ENCODE measurements at regions not wholly inside any gene's neighbourhood (a gene's known extent, or its start where the extent isn't known, plus 50 kb on each side); places are given as distances from the start of the nearest gene placed in this dataset.

DNA sequence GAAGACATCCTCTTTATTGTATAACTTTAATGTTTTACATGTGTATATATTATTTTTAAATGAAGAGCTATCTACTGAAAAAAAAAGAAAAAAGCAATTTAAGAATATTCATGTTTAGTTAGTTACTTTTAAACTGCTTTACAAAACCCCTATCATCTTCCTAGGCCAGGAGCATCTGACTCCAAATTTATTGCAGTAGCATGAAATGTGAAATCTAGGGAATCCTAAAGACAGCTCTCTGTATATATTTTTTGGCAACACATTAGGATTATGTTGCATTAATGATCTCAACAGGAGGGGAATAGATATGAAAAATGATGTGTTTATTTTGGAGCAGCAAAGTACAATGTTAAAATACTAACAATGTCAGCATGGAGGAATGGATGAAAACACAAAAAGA lies 158.3 kb downstream of the CNTN3 start:
- H3K4me1 ChIP-seq (ENCODE audit: control insufficient read depth, insufficient read depth, low read length) = no peaks in the 10 kb centered on the region
- no peak overlapping the region for H3K4me2 ChIP-seq (ENCODE audit: low read length)

DNA sequence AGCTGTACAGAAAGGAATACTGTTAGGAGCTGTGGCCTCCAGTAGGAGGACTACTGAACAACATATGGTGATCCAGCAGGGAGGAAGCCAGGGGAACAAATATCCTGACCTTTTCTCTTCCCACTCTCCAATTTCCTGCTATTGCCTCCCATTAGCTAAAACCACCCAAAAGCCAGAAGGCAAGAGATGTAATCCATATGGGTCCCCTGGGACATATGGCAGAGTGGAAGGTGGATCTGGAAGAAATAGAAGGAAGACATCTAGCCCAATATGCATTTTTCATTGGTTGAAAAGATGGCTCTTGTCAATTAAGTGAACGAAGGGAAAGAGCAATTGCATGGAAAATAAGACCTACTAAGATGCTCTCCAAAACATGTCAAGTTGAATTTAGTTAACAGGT lies 167.2 kb downstream of the CNTN3 start:
- Histone ChIP-seq H3K4me3 (ENCODE audit: low read length) (no peak overlapping the region), H3K4me2 (ENCODE audit: low read length) (no peak overlapping the region), H3K27me3 (ENCODE audit: control insufficient read depth, insufficient read depth, low read length) (no peaks in the 10 kb centered on the region), H3K4me1 (ENCODE audit: control insufficient read depth, insufficient read depth, low read length) (no peaks in the 10 kb centered on the region), H3K9ac (ENCODE audit: low read depth, low read length) (no peak overlapping the region), H3K9me3 (replicated peaks; ENCODE audit: low read length) (no peaks in the 10 kb centered on the region), H3K36me3 (ENCODE audit: insufficient read depth, low read length) (no peaks in the 10 kb centered on the region)

More for the DNA sequence above, 158.3 kb downstream of the CNTN3 start:
- Histone ChIP-seq H3K9ac (ENCODE audit: low read depth, low read length) (no peak overlapping the region), H3K4me3 (ENCODE audit: low read length) (no peak overlapping the region), H3K36me3 (ENCODE audit: insufficient read depth, low read length) (no peaks in the 10 kb centered on the region), H3K27me3 (ENCODE audit: control insufficient read depth, insufficient read depth, low read length) (no peaks in the 10 kb centered on the region), H3K9me3 (replicated peaks; ENCODE audit: low read length) (no peaks in the 10 kb centered on the region)

DNA sequence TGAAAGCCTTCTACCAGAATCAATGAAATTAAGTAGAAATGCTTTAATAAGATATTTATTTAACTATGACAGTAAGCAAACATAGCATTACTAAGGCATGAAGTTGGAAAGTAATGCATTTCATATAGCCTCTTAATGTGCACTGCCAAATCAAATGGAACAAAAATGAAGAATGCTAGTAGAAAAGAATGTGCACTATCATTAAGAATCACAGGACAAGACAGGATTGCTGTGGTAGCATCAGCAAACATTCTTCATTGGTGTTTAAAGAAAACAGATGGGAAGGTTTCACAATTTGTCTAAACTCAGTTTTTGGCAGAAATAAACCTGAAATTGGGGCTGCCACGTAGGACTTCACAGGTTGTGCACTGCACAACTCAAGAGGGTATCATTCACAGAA lies 168.9 kb downstream of the CNTN3 start:
- Histone ChIP-seq H3K27me3 (ENCODE audit: control insufficient read depth, insufficient read depth, low read length) (no peaks in the 10 kb centered on the region), H3K9me3 (replicated peaks; ENCODE audit: low read length) (no peaks in the 10 kb centered on the region), H3K4me3 (ENCODE audit: low read length) (no peak overlapping the region), H3K4me1 (ENCODE audit: control insufficient read depth, insufficient read depth, low read length) (no peaks in the 10 kb centered on the region), H3K36me3 (ENCODE audit: insufficient read depth, low read length) (no peaks in the 10 kb centered on the region), H3K9ac (ENCODE audit: low read depth, low read length) (no peak overlapping the region), H3K4me2 (ENCODE audit: low read length) (no peak overlapping the region)

DNA sequence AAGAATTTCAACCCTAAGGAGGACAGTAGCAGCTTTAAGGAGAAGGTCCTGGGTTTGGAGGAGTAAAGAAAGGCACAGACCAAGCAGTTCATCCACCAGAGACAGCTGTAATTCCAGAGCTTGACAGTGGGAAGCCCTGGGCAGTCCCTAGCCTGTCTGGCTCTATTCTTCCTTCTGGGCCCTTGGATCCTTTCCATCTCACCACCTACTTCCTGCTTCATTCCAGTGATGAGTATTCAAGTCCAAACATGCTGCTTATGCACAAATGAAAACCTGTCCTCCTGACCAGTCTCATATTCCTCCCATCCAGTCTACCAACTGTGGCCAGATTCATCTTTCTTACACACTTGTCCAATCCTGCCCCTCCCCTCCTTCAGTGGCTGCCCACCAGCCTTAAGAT lies 171.4 kb downstream of the CNTN3 start:
- H3K4me2 ChIP-seq (ENCODE audit: low read length) = no peak overlapping the region
- no peaks in the 10 kb centered on the region for H3K36me3 ChIP-seq (ENCODE audit: insufficient read depth, low read length)
- no peak overlapping the region for H3K9ac ChIP-seq (ENCODE audit: low read depth, low read length)
- H3K4me3 ChIP-seq (ENCODE audit: low read length) = no peak overlapping the region
- H3K4me1 ChIP-seq (ENCODE audit: control insufficient read depth, insufficient read depth, low read length) = no peaks in the 10 kb centered on the region
- no peaks in the 10 kb centered on the region for H3K27me3 ChIP-seq (ENCODE audit: control insufficient read depth, insufficient read depth, low read length)
- no peaks in the 10 kb centered on the region for H3K9me3 ChIP-seq (replicated peaks; ENCODE audit: low read length)

DNA sequence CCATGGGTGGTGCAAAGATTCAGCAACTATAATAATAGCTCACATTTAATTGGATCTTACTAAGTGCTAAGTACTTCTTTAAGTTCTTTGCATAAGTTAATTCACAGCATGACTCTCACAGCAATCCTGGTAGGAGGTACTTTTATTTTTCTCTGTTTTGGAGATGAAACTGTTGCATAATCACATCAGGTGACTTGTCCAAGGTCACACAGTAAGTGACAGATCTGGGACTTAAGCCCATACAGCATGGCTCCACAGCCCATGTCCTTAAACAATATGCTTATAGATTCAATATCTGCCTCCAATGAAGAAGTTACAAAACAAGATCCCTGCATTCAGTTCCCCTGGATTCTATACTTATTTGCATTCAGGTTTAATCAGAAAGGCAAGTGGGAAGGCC lies 171.8 kb downstream of the CNTN3 start:
- Histone ChIP-seq H3K4me2 (ENCODE audit: low read length) (no peak overlapping the region), H3K36me3 (ENCODE audit: insufficient read depth, low read length) (no peaks in the 10 kb centered on the region), H3K4me1 (ENCODE audit: control insufficient read depth, insufficient read depth, low read length) (no peaks in the 10 kb centered on the region), H3K9ac (ENCODE audit: low read depth, low read length) (no peak overlapping the region), H3K4me3 (ENCODE audit: low read length) (no peak overlapping the region), H3K27me3 (ENCODE audit: control insufficient read depth, insufficient read depth, low read length) (no peaks in the 10 kb centered on the region), H3K9me3 (replicated peaks; ENCODE audit: low read length) (no peaks in the 10 kb centered on the region)

DNA sequence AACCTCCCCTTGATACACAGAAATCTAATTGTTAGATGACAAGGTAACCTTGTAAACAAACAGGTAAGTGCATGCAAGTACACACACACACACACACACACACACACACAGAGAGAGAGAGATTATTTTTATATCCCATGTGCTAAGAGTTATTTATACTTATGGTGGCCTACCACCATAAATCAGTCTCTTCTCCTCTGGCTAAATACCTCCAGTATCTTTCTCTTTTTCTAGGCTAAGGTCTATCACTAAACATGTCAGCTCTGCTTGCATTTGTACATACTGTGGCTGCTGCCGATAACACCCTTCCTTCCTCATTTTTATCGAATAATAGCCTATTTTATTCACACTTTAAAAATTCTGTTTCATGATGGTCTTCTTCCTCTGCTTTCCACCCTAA lies 172.4 kb downstream of the CNTN3 start:
- Histone ChIP-seq H3K4me1 (ENCODE audit: control insufficient read depth, insufficient read depth, low read length) (no peaks in the 10 kb centered on the region), H3K9ac (ENCODE audit: low read depth, low read length) (no peak overlapping the region), H3K4me3 (ENCODE audit: low read length) (no peak overlapping the region), H3K36me3 (ENCODE audit: insufficient read depth, low read length) (no peaks in the 10 kb centered on the region), H3K27me3 (ENCODE audit: control insufficient read depth, insufficient read depth, low read length) (no peaks in the 10 kb centered on the region), H3K9me3 (replicated peaks; ENCODE audit: low read length) (no peaks in the 10 kb centered on the region), H3K4me2 (ENCODE audit: low read length) (no peak overlapping the region)

DNA sequence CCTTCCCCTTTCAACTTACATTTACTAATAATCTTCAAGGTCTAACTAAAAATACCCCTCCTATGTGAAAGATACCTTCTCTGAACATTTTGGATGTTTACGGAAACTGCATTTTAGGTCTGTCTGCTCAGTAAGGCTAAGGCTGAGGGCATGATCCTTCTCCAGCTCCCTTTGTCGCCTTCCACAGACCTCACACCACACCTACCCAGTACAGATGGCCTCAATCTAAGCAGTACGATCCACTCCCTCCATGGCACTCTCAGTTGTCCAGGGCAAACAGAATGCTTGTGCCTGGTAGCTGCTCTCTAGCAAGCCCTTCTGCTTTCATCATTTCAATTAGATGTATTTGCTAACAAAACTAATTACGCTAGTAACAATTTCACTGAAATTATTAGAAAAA lies 178.3 kb downstream of the CNTN3 start:
- Histone ChIP-seq H3K9me3 (replicated peaks; ENCODE audit: low read length) (no peaks in the 10 kb centered on the region), H3K9ac (ENCODE audit: low read depth, low read length) (no peak overlapping the region), H3K4me2 (ENCODE audit: low read length) (no peak overlapping the region), H3K36me3 (ENCODE audit: insufficient read depth, low read length) (no peaks in the 10 kb centered on the region), H3K4me1 (ENCODE audit: control insufficient read depth, insufficient read depth, low read length) (no peaks in the 10 kb centered on the region), H3K27me3 (ENCODE audit: control insufficient read depth, insufficient read depth, low read length) (no peaks in the 10 kb centered on the region), H3K4me3 (ENCODE audit: low read length) (no peak overlapping the region)

DNA sequence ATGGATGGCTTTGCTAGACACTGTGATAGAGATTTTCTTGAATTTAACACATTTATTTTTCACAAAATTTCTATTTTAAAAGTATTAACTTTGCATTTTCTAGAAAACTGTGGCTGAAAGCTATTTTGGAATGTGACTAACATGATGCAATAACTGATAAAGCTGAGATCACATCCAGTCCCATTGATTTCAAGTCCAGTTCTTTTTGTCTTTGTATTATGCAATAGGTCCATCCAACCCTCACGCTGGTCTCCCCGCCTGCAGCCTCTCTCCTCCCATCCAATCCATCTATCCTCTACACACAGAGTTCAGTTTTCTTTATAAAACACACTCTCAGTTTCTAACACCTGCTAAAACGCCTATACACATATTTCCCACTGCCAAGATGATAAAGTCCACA lies 178.8 kb downstream of the CNTN3 start:
- Histone ChIP-seq H3K4me1 (ENCODE audit: control insufficient read depth, insufficient read depth, low read length) (no peaks in the 10 kb centered on the region), H3K27me3 (ENCODE audit: control insufficient read depth, insufficient read depth, low read length) (no peaks in the 10 kb centered on the region), H3K9ac (ENCODE audit: low read depth, low read length) (no peak overlapping the region), H3K36me3 (ENCODE audit: insufficient read depth, low read length) (no peaks in the 10 kb centered on the region), H3K4me2 (ENCODE audit: low read length) (no peak overlapping the region), H3K9me3 (replicated peaks; ENCODE audit: low read length) (no peaks in the 10 kb centered on the region), H3K4me3 (ENCODE audit: low read length) (no peak overlapping the region)

DNA sequence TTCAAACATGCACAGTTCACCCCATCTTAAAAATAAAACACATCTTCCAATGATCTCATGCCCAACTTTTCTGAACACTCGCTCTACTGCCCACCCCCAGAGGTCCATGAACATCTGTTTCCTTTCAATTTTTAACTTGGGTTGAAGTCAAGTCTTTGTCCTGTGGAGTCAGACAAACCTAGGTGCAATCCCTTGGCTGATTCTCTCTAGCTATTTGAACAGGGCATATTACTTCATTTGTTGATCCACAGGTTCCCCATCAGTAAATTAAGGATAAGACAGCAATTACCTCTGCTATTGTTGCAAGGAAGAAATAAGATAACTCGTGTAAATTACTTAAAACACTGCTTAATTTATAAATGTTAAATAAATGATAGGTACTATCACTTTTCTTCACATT lies 180.1 kb downstream of the CNTN3 start:
- Histone ChIP-seq H3K4me3 (ENCODE audit: low read length) (no peak overlapping the region), H3K27me3 (ENCODE audit: control insufficient read depth, insufficient read depth, low read length) (no peaks in the 10 kb centered on the region), H3K36me3 (ENCODE audit: insufficient read depth, low read length) (no peaks in the 10 kb centered on the region), H3K9me3 (replicated peaks; ENCODE audit: low read length) (no peaks in the 10 kb centered on the region), H3K4me1 (ENCODE audit: control insufficient read depth, insufficient read depth, low read length) (no peaks in the 10 kb centered on the region), H3K9ac (ENCODE audit: low read depth, low read length) (no peak overlapping the region), H3K4me2 (ENCODE audit: low read length) (no peak overlapping the region)

DNA sequence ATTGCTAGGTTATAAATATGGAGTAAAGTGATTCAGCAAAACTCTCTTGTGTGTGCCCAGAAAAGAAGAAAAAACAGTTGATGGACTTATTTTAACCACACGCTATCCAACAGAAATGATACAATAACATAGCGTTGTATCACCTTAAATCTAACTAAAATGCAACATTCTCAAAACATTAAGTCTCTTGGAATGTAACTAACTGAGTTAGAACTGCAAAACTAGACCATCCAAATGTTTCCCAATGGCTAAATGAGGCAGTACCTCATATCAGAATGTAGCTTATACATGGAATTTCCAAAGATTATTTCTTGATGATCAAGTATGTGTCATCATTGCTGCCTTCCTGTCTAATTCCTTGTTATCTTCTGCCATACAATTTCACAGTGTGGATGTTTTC lies 187.9 kb downstream of the CNTN3 start:
- no peaks in the 10 kb centered on the region for H3K27me3 ChIP-seq (ENCODE audit: control insufficient read depth, insufficient read depth, low read length)
- no peak overlapping the region for H3K9ac ChIP-seq (ENCODE audit: low read depth, low read length)
- H3K36me3 ChIP-seq (ENCODE audit: insufficient read depth, low read length) = no peaks in the 10 kb centered on the region
- H3K4me3 ChIP-seq (ENCODE audit: low read length) = no peak overlapping the region
- no peaks in the 10 kb centered on the region for H3K9me3 ChIP-seq (replicated peaks; ENCODE audit: low read length)
- H3K4me1 ChIP-seq (ENCODE audit: control insufficient read depth, insufficient read depth, low read length) = no peaks in the 10 kb centered on the region
- H3K4me2 ChIP-seq (ENCODE audit: low read length) = no peak overlapping the region

DNA sequence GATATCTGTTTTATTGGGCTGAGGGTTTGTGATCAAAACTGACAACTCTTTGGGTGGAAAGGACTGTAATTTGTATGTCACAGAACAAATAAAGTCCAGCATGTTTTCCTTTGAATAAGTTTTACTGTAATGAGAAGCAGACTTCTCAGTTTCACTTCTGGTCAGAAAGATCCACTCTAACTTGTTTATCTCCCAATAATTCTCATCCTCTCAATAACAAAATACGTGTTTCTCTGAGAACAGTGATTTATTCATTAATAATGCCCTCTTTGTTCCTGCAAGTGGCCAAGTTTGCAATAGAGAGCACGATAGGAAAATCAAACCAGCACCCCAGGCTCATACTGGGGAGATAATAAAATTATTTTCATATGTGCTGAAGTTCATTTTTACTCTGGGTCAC lies 190.6 kb downstream of the CNTN3 start:
- no peaks in the 10 kb centered on the region for H3K9me3 ChIP-seq (replicated peaks; ENCODE audit: low read length)
- H3K4me2 ChIP-seq (ENCODE audit: low read length) = no peak overlapping the region
- no peaks in the 10 kb centered on the region for H3K36me3 ChIP-seq (ENCODE audit: insufficient read depth, low read length)
- H3K4me3 ChIP-seq (ENCODE audit: low read length) = no peak overlapping the region
- H3K9ac ChIP-seq (ENCODE audit: low read depth, low read length) = no peak overlapping the region
- no peaks in the 10 kb centered on the region for H3K4me1 ChIP-seq (ENCODE audit: control insufficient read depth, insufficient read depth, low read length)
- no peaks in the 10 kb centered on the region for H3K27me3 ChIP-seq (ENCODE audit: control insufficient read depth, insufficient read depth, low read length)

DNA sequence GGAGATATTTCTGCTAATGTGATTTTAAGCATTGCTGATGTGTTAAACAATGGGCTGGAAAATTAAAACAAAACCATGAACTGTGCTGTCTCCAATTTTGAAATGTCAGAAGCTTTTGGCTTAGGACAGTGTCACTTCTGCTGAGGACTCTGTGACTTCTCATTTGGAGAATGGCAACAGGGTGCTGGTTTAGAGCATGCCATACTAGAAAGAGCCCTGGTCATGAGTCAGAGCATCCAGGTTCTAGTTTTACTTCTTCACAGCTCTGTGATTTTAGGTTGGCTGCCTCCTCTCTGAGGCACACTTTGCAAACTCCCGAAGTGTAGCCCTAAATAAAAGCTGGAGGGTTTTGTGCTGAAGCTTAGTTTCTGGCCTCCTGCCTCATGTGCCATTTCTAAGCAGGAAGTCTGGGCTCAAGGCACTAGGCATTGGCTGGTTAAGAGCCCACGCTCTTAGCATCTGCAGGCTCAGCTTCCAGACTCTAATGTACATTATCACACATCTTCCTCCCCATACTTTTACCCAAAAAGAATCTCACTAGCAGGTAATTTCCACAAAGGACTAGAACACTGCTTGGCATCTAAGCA lies 193.8 kb downstream of the CNTN3 start:
- Histone ChIP-seq H3K9ac (ENCODE audit: low read depth, low read length) (no peak overlapping the region), H3K4me2 (ENCODE audit: low read length) (no peak overlapping the region), H3K36me3 (ENCODE audit: insufficient read depth, low read length) (no peaks in the 10 kb centered on the region), H3K9me3 (replicated peaks; ENCODE audit: low read length) (no peaks in the 10 kb centered on the region), H3K4me3 (ENCODE audit: low read length) (no peak overlapping the region), H3K27me3 (ENCODE audit: control insufficient read depth, insufficient read depth, low read length) (no peaks in the 10 kb centered on the region), H3K4me1 (ENCODE audit: control insufficient read depth, insufficient read depth, low read length) (no peaks in the 10 kb centered on the region)
